ENCODE measurements at regions not wholly inside any gene's neighbourhood (a gene's known extent, or its start where the extent isn't known, plus 50 kb on each side); places are given as distances from the start of the nearest gene placed in this dataset.
A peak's percentile ranks its signal among the peaks of the same experiment; 100 is the strongest.
"Not testable (repeated sequence)": the region's sequence is repeated elsewhere in the genome, so short reads cannot be mapped to it uniquely, and the experiment has no call there.

DNA sequence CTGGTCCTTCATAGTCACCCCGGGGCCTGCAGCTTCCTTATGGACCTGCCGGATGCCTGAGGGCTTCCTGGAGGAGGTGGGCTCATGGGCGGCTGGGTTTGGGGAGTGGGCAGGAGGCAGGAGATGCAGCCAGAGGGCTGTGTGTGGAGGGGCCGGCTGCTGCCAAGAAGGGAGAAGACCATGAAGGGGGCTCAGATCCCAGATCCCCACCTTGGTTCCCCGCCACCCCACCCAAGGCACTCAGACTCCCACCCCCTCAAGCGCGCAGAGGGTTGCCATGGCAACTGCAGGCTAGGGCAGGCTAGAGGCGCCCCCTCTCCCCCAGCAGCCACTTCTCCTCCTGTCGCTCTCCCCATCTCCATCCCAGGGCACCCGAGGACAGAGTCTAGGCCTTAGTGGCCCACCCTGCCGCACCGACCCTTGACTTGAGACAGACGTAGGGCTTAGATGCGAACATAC is 104.5 kb downstream of the CRLF3 start:
- Mint-ChIP-seq H3K9me3 (no peaks in the 10 kb centered on the region), H3K27me3 (no peaks in the 10 kb centered on the region), H3K4me3 (no peak overlapping the region), H3K4me1 (ENCODE audit: low read depth) (peaks cover 12% of the 10 kb centered on the region), H3K36me3 (ENCODE audit: low read depth) (no peaks in the 10 kb centered on the region), H3K27ac (no peak overlapping the region)
- no peak for ATAC-seq
- TF ChIP-seq, protein P1, sequence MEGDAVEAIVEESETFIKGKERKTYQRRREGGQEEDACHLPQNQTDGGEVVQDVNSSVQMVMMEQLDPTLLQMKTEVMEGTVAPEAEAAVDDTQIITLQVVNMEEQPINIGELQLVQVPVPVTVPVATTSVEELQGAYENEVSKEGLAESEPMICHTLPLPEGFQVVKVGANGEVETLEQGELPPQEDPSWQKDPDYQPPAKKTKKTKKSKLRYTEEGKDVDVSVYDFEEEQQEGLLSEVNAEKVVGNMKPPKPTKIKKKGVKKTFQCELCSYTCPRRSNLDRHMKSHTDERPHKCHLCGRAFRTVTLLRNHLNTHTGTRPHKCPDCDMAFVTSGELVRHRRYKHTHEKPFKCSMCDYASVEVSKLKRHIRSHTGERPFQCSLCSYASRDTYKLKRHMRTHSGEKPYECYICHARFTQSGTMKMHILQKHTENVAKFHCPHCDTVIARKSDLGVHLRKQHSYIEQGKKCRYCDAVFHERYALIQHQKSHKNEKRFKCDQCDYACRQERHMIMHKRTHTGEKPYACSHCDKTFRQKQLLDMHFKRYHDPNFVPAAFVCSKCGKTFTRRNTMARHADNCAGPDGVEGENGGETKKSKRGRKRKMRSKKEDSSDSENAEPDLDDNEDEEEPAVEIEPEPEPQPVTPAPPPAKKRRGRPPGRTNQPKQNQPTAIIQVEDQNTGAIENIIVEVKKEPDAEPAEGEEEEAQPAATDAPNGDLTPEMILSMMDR (IDR thresholded peaks at IDR 0.05), result no peak
- intact Hi-C loops (cut with micrococcal nuclease), result no loop called here
- CTCF ChIA-PET, result interaction anchor here (1.3 to 1.6 kb wide), 2 partner anchors 22 to 132 kb away, joined by 3 to 5 read pairs; no protein-coding TSS in a partner anchor
- DNase-seq, result no peak
- POLR2A ChIA-PET, result interaction anchor here (0.6 kb wide), 1 partner anchor 308 kb away, joined by 3 read pairs; no protein-coding TSS in a partner anchor

DNA sequence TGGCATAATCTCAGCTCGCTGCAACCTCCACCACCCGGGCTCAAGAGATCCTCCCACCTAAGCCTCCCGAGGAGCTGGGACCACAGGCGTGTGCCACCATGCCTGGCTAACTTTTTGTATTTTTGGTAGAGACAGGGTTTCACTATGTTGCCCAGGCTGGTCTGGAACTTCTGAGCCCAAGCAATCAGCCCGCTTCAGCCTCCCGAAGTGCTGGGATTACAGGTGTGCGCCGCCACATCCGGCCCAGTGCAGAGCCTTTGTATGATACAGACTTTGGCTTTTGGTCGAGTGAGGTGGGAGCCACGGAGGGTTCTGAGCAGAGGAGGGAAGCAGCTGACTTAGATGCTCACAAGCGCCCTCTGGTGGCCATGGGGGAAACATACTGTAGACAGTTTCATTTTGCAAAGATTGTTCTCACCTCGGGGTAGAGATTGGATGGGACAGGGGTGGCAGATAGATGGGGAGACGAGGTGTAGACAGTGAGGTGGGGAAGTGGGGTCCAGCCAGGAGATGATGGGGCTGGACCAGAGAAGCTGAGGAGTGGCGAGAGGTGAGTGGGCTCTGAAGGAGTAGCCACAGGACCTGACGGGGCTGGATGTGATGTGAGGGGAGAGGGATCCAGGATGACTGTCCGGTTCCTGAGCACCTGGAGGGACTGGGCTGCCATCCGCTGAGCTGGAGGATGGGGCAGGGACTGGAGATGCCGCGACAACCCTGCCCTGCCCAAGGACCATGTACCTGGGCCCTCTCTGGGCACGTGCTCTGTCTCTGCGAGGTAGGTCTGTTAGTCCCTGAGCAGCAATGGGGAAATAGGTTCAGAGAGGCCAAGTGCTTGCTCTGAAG is 105.1 kb downstream of the CRLF3 start:
- H3K27ac Mint-ChIP-seq; intact Hi-C loops (cut with micrococcal nuclease); H3K36me3 Mint-ChIP-seq (ENCODE audit: low read depth); H3K9me3 Mint-ChIP-seq; H3K27me3 Mint-ChIP-seq; H3K4me3 Mint-ChIP-seq: not testable (repeated sequence)
- ChIA-PET POLR2A (interaction anchor here (0.6 kb wide), 1 partner anchor 309 kb away, joined by 3 read pairs; no protein-coding TSS in a partner anchor), CTCF (interaction anchor here (0.9 to 1.6 kb wide), 3 partner anchors 22 to 379 kb away, joined by 3 to 5 read pairs (median 3); no protein-coding TSS in a partner anchor)
- ATAC-seq, result peak; percentile 87
- TF ChIP-seq, protein P1 (IDR thresholded peaks at IDR 0.05), result peak; percentile 73
- H3K4me1 Mint-ChIP-seq (ENCODE audit: low read depth), result peaks cover 12% of the 10 kb centered on the region
- DNase-seq, result peak; percentile 89

DNA sequence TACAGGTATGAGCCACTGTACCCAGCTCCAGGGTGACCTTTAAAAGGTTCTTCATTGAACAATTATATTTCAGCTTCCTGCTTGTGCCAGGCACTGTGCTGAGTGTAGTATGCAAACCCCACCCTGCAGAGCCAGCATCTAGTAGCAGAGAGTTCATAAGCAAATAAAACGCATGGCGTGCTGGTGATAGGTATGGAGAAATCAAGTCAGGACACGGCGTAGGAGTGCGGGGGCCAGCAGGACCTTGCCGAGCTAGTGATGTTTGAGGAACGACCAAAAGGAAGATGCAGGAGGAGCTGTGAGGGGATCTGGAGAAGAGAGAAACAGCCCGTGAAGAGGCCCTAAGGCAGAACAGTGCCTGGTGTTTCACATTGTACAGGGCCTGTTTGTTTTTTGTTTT is 105.8 kb downstream of the CRLF3 start:
- CTCF ChIA-PET, result interaction anchor here (0.9 to 1.6 kb wide), 3 partner anchors 21 to 378 kb away, joined by 3 to 5 read pairs (median 3); no protein-coding TSS in a partner anchor
- H3K9me3 Mint-ChIP-seq, result not testable (repeated sequence)

DNA sequence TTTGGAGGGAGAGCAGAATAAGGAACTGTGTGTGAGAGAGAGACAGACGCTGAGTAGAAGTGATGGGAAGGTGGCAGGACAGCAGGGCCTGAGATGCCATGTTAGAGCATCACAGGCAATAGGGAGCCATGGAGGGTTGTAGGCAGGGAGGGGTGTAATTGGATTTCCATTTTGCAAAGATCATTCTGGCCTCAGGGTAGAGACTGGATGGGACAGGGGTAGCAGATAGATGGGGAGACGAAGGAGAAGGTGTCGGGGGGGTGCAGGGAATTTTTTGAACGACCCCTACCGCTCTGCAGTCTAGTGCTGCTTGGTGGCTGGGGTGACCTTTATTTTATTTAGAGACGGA is 106.4 kb downstream of the CRLF3 start:
- ATAC-seq; H3K36me3 Mint-ChIP-seq (ENCODE audit: low read depth); H3K4me3 Mint-ChIP-seq; H3K27ac Mint-ChIP-seq; DNase-seq; intact Hi-C loops (cut with micrococcal nuclease); H3K27me3 Mint-ChIP-seq; H3K9me3 Mint-ChIP-seq; POLR2A ChIA-PET: not testable (repeated sequence)
- peaks cover 14% of the 10 kb centered on the region for H3K4me1 Mint-ChIP-seq (ENCODE audit: low read depth)
- CTCF ChIA-PET, result interaction anchor here (1.6 kb wide), 1 partner anchor 20 kb away, joined by 5 read pairs; no protein-coding TSS in a partner anchor

More for the DNA sequence above, 105.8 kb downstream of the CRLF3 start:
- H3K27me3 Mint-ChIP-seq; intact Hi-C loops (cut with micrococcal nuclease); H3K27ac Mint-ChIP-seq; H3K36me3 Mint-ChIP-seq (ENCODE audit: low read depth); DNase-seq; POLR2A ChIA-PET; ATAC-seq; H3K4me3 Mint-ChIP-seq: not testable (repeated sequence)
- peaks cover 12% of the 10 kb centered on the region for H3K4me1 Mint-ChIP-seq (ENCODE audit: low read depth)

DNA sequence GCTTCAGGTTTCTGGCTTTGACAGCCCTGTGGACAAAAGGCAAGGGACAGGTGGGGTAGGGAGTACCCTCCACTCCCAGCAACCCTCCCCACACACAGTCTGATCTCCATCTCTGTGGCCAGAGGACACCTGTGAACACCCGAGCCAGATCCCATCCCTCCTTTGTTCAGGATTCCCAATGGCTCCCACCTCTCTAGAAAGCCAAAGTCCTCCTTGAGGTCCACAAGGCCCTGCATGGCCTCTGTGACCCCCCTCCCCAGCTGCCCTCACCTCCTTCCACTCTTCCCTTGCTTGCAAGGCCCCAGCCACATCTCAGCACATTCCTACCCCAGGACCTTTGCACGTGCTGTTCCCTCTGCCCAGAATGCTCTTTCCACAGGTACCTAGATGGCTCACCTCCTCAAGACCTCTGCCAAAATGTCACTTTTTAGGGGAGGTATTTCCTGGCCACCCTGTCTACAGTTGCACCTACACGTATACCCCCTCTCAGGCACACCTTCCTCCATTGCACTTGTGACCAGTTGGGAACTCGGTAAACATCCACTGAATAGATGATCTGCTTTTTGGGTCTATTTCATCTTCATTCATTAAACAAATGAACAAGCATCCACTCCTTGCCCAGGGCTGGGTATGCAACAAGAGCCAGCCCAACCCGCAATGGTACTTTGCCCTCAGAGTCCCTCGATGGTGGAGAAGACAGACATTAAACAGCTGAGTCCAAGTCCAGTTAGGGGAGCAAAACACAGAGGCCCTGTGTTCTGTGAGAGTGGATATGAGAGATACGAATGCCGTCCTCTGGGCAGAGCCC is 107.0 kb downstream of the CRLF3 start:
- Mint-ChIP-seq H3K27ac (no peak overlapping the region), H3K9me3 (no peaks in the 10 kb centered on the region), H3K4me1 (ENCODE audit: low read depth) (peaks cover 14% of the 10 kb centered on the region), H3K27me3 (no peaks in the 10 kb centered on the region), H3K4me3 (no peak overlapping the region), H3K36me3 (ENCODE audit: low read depth) (no peaks in the 10 kb centered on the region)
- DNase-seq, result no peak
- CTCF ChIA-PET, result interaction anchor here (1.3 kb wide), 1 partner anchor 19 kb away, joined by 5 read pairs; no protein-coding TSS in a partner anchor
- intact Hi-C loops (cut with micrococcal nuclease), result no loop called here
- TF ChIP-seq, protein P1 (IDR thresholded peaks at IDR 0.05), result no peak
- no peak for ATAC-seq
- POLR2A ChIA-PET, result interaction anchor here (0.6 kb wide), 1 partner anchor 1173 kb away, joined by 4 read pairs; no protein-coding TSS in a partner anchor
